ENCODE measurements at regions not wholly inside any gene's neighbourhood (a gene's known extent, or its start where the extent isn't known, plus 50 kb on each side); places are given as distances from the start of the nearest gene placed in this dataset.

DNA sequence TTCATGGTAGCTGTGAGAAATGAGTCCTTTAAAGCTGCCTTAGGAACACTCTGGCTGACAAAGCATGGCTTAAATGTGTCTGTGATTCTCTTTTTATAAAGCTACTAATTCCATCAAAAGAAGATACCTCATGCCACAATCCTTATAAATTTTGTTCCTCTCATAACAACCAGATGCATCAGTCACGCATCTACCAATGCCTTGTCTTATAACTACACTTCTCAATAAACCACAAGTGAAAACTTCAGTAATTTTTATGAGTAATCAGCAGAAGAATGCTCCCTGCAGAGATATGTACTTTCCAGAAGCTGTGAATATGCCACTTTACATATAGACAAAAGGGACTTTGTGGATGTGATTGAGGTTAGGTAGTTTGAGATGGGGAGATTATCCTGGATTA, 147.8 kb downstream of the SUCLA2 start:
- Histone ChIP-seq H3K4me3 (ENCODE audit: low read length in 2 of 2) (no peak overlapping the region), H3K9me3 (ENCODE audit: control insufficient read depth in 2 of 2, low read length in 2 of 2) (peaks cover 2 to 3% of the 10 kb centered on the region in 2 donors), H3K27me3 (ENCODE audit: control insufficient read depth in 1 of 2, insufficient read depth in 2 of 2, low read length in 2 of 2) (no peaks in the 10 kb centered on the region), H3K27ac (ENCODE audit: low read length) (no peak overlapping the region), H3K4me1 (ENCODE audit: control insufficient read depth, insufficient read depth, low read length) (no peaks in the 10 kb centered on the region), H3K36me3 (ENCODE audit: control insufficient read depth in 2 of 2, insufficient read depth in 2 of 2, low read length in 2 of 2) (no peaks in the 10 kb centered on the region), H3K9ac (ENCODE audit: low read length in 2 of 2) (no peak overlapping the region)

DNA sequence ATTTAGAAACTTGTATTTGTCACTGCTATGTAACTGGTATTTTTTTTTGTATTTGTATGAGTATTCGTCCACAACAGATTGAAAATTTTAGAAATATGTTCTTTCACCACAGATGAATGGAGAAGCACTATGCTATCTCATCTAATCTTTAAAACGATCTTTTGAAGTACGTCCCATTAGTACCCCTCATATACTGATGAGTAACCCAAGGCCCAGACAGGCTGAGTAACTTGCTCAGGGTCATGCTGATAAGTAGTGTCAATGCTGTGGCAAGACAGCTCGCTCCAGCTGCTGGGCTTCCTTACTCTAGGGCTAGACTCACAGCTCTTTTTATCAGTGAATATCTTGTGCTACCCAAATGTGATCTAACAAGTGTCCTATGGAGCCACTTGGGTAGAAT, 154.2 kb downstream of the SUCLA2 start:
- Histone ChIP-seq H3K4me3 (ENCODE audit: low read length in 2 of 2) (no peak overlapping the region), H3K27me3 (ENCODE audit: control insufficient read depth in 1 of 2, insufficient read depth in 2 of 2, low read length in 2 of 2) (no peaks in the 10 kb centered on the region), H3K9ac (ENCODE audit: low read length in 2 of 2) (no peak overlapping the region), H3K9me3 (ENCODE audit: control insufficient read depth in 2 of 2, low read length in 2 of 2) (peaks cover 2 to 3% of the 10 kb centered on the region in 2 donors), H3K36me3 (ENCODE audit: control insufficient read depth in 2 of 2, insufficient read depth in 2 of 2, low read length in 2 of 2) (no peaks in the 10 kb centered on the region), H3K27ac (ENCODE audit: low read length) (no peak overlapping the region), H3K4me1 (ENCODE audit: control insufficient read depth, insufficient read depth, low read length) (no peaks in the 10 kb centered on the region)

DNA sequence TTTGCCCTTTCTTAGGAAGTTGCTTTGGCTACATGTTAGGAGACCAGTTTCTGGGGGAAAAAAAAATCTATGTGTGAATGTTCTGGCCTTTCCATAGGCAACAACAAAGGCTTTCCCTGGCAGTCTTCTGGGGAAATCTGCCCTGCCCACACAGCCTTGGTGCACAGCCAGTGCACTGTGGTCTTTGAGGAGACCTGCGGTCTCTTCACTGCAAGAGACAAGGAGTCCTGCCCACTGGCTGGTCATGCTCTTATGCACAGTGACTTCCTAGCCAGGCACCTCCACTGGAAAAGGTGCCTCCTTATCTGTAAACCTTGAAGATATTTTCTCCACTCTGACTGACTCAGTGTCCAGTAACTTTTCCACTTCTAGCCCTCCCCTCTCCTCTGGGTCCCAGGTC, 155.1 kb downstream of the SUCLA2 start:
- Histone ChIP-seq H3K9me3 (ENCODE audit: control insufficient read depth in 2 of 2, low read length in 2 of 2) (peaks cover 2 to 3% of the 10 kb centered on the region in 2 donors), H3K27me3 (ENCODE audit: control insufficient read depth in 1 of 2, insufficient read depth in 2 of 2, low read length in 2 of 2) (no peaks in the 10 kb centered on the region), H3K4me3 (ENCODE audit: low read length in 2 of 2) (no peak overlapping the region), H3K4me1 (ENCODE audit: control insufficient read depth, insufficient read depth, low read length) (no peaks in the 10 kb centered on the region), H3K9ac (ENCODE audit: low read length in 2 of 2) (no peak overlapping the region), H3K36me3 (ENCODE audit: control insufficient read depth in 2 of 2, insufficient read depth in 2 of 2, low read length in 2 of 2) (no peaks in the 10 kb centered on the region), H3K27ac (ENCODE audit: low read length) (no peak overlapping the region)

DNA sequence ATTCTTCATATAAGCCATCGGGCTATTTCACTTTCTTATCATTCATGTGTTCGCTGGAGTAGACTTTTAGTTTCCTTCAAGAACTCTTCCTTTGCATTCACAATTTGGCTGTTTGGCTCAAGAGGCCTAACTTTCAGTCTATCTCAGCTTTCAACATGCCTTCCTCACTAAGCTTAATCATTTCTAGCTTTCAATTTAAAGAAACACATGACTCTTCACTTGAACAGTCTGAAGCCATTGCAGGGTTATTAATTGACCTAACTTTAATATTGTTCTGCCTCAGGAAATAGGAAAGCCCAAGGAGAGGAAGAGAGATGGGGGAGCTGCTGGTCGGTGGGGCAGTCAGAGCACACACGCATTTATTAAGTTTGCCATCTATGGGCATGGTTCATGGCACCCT, 158.1 kb downstream of the SUCLA2 start:
- H3K27ac ChIP-seq (ENCODE audit: low read length): no peak overlapping the region
- H3K36me3 ChIP-seq (ENCODE audit: control insufficient read depth in 2 of 2, insufficient read depth in 2 of 2, low read length in 2 of 2): no peaks in the 10 kb centered on the region
- no peak overlapping the region for H3K4me3 ChIP-seq (ENCODE audit: low read length in 2 of 2)
- H3K27me3 ChIP-seq (ENCODE audit: control insufficient read depth in 1 of 2, insufficient read depth in 2 of 2, low read length in 2 of 2): no peaks in the 10 kb centered on the region
- H3K9me3 ChIP-seq (ENCODE audit: control insufficient read depth in 2 of 2, low read length in 2 of 2): no peaks in the 10 kb centered on the region
- no peaks in the 10 kb centered on the region for H3K4me1 ChIP-seq (ENCODE audit: control insufficient read depth, insufficient read depth, low read length)
- H3K9ac ChIP-seq (ENCODE audit: low read length in 2 of 2): no peak overlapping the region

DNA sequence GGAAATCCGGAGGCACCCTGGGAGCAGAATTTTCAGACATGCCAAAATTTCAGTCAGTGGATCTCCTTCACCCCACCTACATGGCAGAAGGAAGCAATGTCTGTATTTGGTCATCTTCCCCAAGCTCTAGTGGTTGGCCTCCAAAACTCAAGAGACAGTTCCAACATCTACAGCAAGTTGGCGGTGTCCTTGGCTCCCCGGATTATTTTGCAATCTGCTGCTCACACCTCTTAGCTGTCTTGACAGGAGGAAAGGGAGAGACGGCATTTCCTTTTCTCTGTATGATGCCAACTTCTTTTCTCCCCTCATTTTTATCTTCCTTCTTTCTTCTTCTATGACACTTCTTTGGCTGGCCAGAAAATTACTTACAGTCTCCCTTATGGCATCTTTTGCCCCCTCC, 159.9 kb downstream of the SUCLA2 start:
- Histone ChIP-seq H3K9ac (ENCODE audit: low read length in 2 of 2) (no peak overlapping the region), H3K4me3 (ENCODE audit: low read length in 2 of 2) (no peak overlapping the region), H3K27ac (ENCODE audit: low read length) (no peak overlapping the region), H3K27me3 (ENCODE audit: control insufficient read depth in 1 of 2, insufficient read depth in 2 of 2, low read length in 2 of 2) (no peaks in the 10 kb centered on the region), H3K36me3 (ENCODE audit: control insufficient read depth in 2 of 2, insufficient read depth in 2 of 2, low read length in 2 of 2) (no peaks in the 10 kb centered on the region), H3K9me3 (ENCODE audit: control insufficient read depth in 2 of 2, low read length in 2 of 2) (no peaks in the 10 kb centered on the region), H3K4me1 (ENCODE audit: control insufficient read depth, insufficient read depth, low read length) (no peaks in the 10 kb centered on the region)

DNA sequence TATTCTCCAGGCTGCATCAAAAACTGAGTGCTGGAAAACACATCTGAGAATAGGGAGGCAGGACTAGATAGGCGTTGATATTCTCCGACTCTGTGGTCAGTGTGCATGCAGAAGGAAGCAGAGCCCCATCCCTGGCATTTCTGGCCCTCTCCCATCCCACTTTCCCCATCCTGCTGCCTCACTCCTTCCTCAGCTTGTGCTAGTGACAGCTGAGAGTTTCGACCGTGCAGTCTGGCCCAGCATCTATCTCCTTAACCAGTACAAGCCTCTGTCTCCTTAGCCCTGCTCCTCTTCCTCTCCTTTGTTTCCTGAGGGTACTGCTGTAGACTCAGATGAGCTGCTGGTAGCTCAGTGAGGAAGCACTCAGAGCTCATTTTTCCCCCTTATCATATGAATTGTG, 163.2 kb downstream of the SUCLA2 start:
- Histone ChIP-seq H3K27me3 (ENCODE audit: control insufficient read depth in 1 of 2, insufficient read depth in 2 of 2, low read length in 2 of 2) (no peaks in the 10 kb centered on the region), H3K4me3 (ENCODE audit: low read length in 2 of 2) (no peak overlapping the region), H3K9me3 (ENCODE audit: control insufficient read depth in 2 of 2, low read length in 2 of 2) (no peaks in the 10 kb centered on the region), H3K4me1 (ENCODE audit: control insufficient read depth, insufficient read depth, low read length) (no peaks in the 10 kb centered on the region), H3K27ac (ENCODE audit: low read length) (no peak overlapping the region), H3K9ac (ENCODE audit: low read length in 2 of 2) (no peak overlapping the region), H3K36me3 (ENCODE audit: control insufficient read depth in 2 of 2, insufficient read depth in 2 of 2, low read length in 2 of 2) (no peaks in the 10 kb centered on the region)

DNA sequence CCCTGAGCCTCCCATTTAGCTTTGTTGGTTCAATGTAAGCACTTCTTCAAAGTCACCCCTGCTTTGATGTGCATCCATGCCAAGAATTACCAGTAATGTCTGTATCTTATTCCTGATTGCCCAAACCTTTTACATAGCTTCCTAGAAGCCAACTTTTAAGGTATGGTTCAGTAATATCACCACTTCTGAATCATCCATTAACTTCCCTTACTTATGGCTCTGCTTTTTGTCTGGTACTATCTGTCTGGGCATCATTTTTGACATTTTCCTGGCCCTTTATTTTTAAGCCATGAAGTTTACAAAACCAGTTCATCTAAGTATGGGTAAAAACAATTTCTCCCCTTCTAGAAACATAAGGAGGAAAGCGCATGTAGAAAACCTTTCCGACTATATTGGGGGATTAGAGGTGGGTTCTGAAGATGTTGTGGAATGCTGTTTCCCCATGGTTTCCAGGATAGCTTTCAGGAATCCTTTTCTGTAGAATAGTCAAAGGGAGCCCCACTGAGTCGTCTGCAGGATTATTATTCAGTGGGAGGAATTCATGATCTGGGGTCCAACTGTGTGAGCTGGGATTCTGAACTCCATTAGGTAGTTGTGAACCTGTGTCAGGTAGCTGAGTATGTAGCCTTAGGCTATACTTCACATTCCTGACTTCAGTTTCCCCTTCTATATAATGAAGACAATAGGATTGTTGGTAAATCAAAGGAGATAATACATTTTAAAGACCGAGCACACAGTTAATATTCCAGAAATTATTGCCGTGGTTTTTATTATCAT, 163.8 kb downstream of the SUCLA2 start:
- no peaks in the 10 kb centered on the region for H3K36me3 ChIP-seq (ENCODE audit: control insufficient read depth in 2 of 2, insufficient read depth in 2 of 2, low read length in 2 of 2)
- no peak overlapping the region for H3K4me3 ChIP-seq (ENCODE audit: low read length in 2 of 2)
- H3K27me3 ChIP-seq (ENCODE audit: control insufficient read depth in 1 of 2, insufficient read depth in 2 of 2, low read length in 2 of 2): no peaks in the 10 kb centered on the region

DNA sequence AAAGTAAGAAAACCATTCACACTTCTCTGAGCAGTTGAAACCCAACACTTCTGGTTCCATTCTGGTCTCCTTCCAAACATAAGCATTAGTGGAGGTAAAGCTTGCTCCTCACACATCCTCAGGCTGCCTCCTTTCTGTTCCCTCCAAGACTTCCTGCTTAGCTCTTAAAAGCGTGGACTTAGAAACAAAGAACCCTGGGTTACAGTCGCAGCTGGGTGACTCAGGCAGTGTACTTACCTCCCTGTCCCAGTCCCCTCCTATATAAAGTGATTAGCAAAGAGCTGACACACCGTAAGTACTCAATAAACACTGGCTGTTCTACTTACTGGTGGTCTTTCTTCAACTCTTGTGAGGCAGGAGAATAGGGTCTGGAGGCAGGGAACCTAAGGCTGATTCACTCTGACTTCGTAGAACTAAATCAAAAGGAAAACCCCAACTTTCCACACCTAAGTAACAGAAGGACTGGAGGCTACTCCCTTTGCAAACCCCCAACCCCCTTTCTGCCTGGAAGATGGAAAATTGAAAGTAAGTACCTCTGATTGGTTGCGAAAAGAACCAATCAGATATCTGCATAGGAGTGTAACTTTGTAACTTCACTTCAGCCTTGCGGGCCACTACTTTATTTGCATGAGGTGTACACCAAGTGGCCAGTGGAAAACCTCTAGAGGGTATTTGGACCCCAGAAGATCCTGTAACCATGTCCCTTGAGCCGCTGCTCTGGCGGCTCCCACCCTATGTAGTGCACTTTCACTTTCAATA, 165.4 kb downstream of the SUCLA2 start:
- Histone ChIP-seq H3K9me3 (ENCODE audit: control insufficient read depth in 2 of 2, low read length in 2 of 2) (no peaks in the 10 kb centered on the region), H3K27ac (ENCODE audit: low read length) (no peak overlapping the region), H3K4me3 (ENCODE audit: low read length in 2 of 2) (no peak overlapping the region), H3K4me1 (ENCODE audit: control insufficient read depth, insufficient read depth, low read length) (no peaks in the 10 kb centered on the region), H3K9ac (ENCODE audit: low read length in 2 of 2) (no peak overlapping the region), H3K36me3 (ENCODE audit: control insufficient read depth in 2 of 2, insufficient read depth in 2 of 2, low read length in 2 of 2) (no peaks in the 10 kb centered on the region), H3K27me3 (ENCODE audit: control insufficient read depth in 1 of 2, insufficient read depth in 2 of 2, low read length in 2 of 2) (no peaks in the 10 kb centered on the region)

More for the DNA sequence above, 163.8 kb downstream of the SUCLA2 start:
- Histone ChIP-seq H3K9me3 (ENCODE audit: control insufficient read depth in 2 of 2, low read length in 2 of 2) (no peaks in the 10 kb centered on the region), H3K9ac (ENCODE audit: low read length in 2 of 2) (no peak overlapping the region), H3K27ac (ENCODE audit: low read length) (no peak overlapping the region), H3K4me1 (ENCODE audit: control insufficient read depth, insufficient read depth, low read length) (no peaks in the 10 kb centered on the region)

DNA sequence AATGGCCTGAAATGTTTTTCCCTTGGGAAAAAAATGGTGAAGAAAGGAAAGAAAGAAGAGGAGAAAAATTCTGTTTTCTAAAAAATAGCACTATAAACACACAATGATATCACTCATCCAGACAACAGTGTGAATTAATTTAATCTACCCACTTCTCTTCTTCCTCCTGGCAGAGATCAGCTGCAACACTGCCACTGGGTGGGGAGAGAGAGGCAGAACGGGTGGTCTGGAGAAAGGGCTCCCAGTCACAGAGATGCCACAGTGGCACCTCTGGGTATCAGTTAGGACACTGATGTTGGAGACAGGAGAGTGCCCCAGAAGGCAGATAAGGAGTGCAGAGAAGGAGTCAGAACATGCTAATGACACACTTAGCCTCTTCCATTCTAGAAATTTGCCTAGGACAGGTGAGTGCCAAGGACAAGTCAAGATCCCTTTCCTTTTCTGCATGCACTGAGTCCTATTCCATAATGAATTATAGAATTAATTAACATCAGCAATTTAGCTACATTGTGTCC, 168.6 kb downstream of the SUCLA2 start:
- Histone ChIP-seq H3K9me3 (ENCODE audit: control insufficient read depth in 2 of 2, low read length in 2 of 2) (no peaks in the 10 kb centered on the region), H3K4me3 (ENCODE audit: low read length in 2 of 2) (no peak overlapping the region), H3K27me3 (ENCODE audit: control insufficient read depth in 1 of 2, insufficient read depth in 2 of 2, low read length in 2 of 2) (no peaks in the 10 kb centered on the region), H3K27ac (ENCODE audit: low read length) (no peak overlapping the region), H3K4me1 (ENCODE audit: control insufficient read depth, insufficient read depth, low read length) (no peaks in the 10 kb centered on the region), H3K9ac (ENCODE audit: low read length in 2 of 2) (no peak overlapping the region), H3K36me3 (ENCODE audit: control insufficient read depth in 2 of 2, insufficient read depth in 2 of 2, low read length in 2 of 2) (no peaks in the 10 kb centered on the region)

DNA sequence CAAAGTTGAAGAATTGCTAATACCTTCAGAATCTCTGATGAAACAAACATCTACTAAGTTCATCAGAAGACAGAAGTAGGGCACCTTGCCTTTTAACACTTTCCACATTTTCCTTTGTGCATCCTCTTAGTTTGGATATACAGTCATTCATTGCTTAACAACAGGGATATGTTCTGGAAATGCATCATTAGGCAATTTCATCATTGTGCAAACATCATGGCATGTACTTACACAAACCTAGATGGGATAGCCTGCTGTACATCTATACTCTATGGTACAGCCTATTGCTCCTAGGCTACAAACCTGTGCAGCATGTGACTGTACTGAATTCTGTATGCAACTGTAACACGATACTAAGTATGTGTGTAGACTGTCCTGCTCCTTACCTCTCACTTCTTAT, 169.8 kb downstream of the SUCLA2 start:
- no peak overlapping the region for H3K4me3 ChIP-seq (ENCODE audit: low read length in 2 of 2)
- H3K36me3 ChIP-seq (ENCODE audit: control insufficient read depth in 2 of 2, insufficient read depth in 2 of 2, low read length in 2 of 2): no peaks in the 10 kb centered on the region
- H3K27me3 ChIP-seq (ENCODE audit: control insufficient read depth in 1 of 2, insufficient read depth in 2 of 2, low read length in 2 of 2): no peaks in the 10 kb centered on the region
- no peak overlapping the region for H3K9ac ChIP-seq (ENCODE audit: low read length in 2 of 2)
- H3K9me3 ChIP-seq (ENCODE audit: control insufficient read depth in 2 of 2, low read length in 2 of 2): no peaks in the 10 kb centered on the region
- no peaks in the 10 kb centered on the region for H3K4me1 ChIP-seq (ENCODE audit: control insufficient read depth, insufficient read depth, low read length)
- H3K27ac ChIP-seq (ENCODE audit: low read length): no peak overlapping the region

DNA sequence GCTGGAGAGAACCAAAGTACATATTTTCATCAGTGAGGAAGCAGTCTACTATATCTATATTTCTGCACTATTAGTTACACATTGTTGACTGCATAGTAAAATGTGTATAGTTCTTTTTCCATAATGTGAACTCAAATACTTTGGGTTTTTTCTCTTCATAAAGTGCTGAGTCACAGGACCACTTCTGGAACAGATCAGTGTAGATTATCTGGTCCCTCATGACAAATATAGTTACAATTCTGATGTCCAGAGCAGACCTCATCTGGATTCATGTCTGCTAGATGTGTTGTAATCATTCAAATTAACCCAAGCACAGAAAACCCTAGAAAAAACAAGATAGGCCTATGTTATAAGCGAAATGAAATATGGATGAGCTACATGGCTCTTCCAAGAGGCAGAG, 171.4 kb downstream of the SUCLA2 start:
- Histone ChIP-seq H3K27ac (ENCODE audit: low read length) (no peak overlapping the region), H3K4me3 (ENCODE audit: low read length in 2 of 2) (no peak overlapping the region), H3K9ac (ENCODE audit: low read length in 2 of 2) (no peak overlapping the region), H3K4me1 (ENCODE audit: control insufficient read depth, insufficient read depth, low read length) (no peaks in the 10 kb centered on the region), H3K36me3 (ENCODE audit: control insufficient read depth in 2 of 2, insufficient read depth in 2 of 2, low read length in 2 of 2) (no peaks in the 10 kb centered on the region), H3K27me3 (ENCODE audit: control insufficient read depth in 1 of 2, insufficient read depth in 2 of 2, low read length in 2 of 2) (no peaks in the 10 kb centered on the region), H3K9me3 (ENCODE audit: control insufficient read depth in 2 of 2, low read length in 2 of 2) (no peaks in the 10 kb centered on the region)
